ENCODE measurements at regions not wholly inside any gene's neighbourhood (a gene's known extent, or its start where the extent isn't known, plus 50 kb on each side); places are given as distances from the start of the nearest gene placed in this dataset.

- TF ChIP-seq, protein P1, sequence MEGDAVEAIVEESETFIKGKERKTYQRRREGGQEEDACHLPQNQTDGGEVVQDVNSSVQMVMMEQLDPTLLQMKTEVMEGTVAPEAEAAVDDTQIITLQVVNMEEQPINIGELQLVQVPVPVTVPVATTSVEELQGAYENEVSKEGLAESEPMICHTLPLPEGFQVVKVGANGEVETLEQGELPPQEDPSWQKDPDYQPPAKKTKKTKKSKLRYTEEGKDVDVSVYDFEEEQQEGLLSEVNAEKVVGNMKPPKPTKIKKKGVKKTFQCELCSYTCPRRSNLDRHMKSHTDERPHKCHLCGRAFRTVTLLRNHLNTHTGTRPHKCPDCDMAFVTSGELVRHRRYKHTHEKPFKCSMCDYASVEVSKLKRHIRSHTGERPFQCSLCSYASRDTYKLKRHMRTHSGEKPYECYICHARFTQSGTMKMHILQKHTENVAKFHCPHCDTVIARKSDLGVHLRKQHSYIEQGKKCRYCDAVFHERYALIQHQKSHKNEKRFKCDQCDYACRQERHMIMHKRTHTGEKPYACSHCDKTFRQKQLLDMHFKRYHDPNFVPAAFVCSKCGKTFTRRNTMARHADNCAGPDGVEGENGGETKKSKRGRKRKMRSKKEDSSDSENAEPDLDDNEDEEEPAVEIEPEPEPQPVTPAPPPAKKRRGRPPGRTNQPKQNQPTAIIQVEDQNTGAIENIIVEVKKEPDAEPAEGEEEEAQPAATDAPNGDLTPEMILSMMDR (IDR thresholded peaks at IDR 0.05; ENCODE audit: insufficient read depth, low read length, poor library complexity, severe bottlenecking): no peak
- TF ChIP-seq EZH2phosphoT487 (conservative IDR thresholded peaks at IDR 0.05; ENCODE audit: low read length): no peak
These were observed 431.2 kb upstream of the FAM98A start for GRCh38 chr2:34030273-34030672.

Data from SU-DHL-6 (cell line).